ENCODE measurements at regions not wholly inside any gene's neighbourhood (a gene's known extent, or its start where the extent isn't known, plus 50 kb on each side); places are given as distances from the start of the nearest gene placed in this dataset.

GRCh38 chr6:109257494-109257893 is 124.8 kb downstream of the CD164 start:
- TF ChIP-seq CTCF (IDR thresholded peaks at IDR 0.05) (no peak), POLR2A (IDR thresholded peaks at IDR 0.05) (no peak)

Measured in tibial nerve (tissue), 3 donors.